B cell (primary cell): ENCODE measurements at regions not wholly inside any gene's neighbourhood (a gene's known extent, or its start where the extent isn't known, plus 50 kb on each side); places are given as distances from the start of the nearest gene placed in this dataset.

Experiments
- ATAC-seq: fragments of 200-7000 bp; cut with Tn5 transposase; one replicate; pipeline ENCODE4 v1.10.0; 2021; ENCODE audit warnings: low read depth, mild to moderate bottlenecking, moderate number of reproducible peaks, moderate library complexity
- CTCF ChIA-PET: fragments of 350-600 bp; sonication (Branson Sonifier 250); formaldehyde crosslinking; loops from one replicate; lab custom pipeline; 2021; ENCODE audit warnings: antibody characterized with exemption, inconsistent platforms; lab: Charles Lee
- POLR2A ChIA-PET: fragments of 350-600 bp; sonication (Branson Sonifier 250); formaldehyde crosslinking; loops from one replicate; lab custom pipeline; 2021; ENCODE audit warnings: antibody characterized with exemption; lab: Charles Lee
- DNase-seq: peaks from one replicate; pipeline ENCODE4 v3.0.0; 2013
- H2AFZ ChIP-seq: 2 replicates; pipeline ENCODE4 v1.6.1; 2012; ENCODE audit warnings: mild to moderate bottlenecking, low read depth, low read length; ENCODE audit not compliant: insufficient read depth, poor library complexity, severe bottlenecking
- H3K27ac ChIP-seq, 2 donors: 1 replicate in 1 of 2; 2 replicates in 1 of 2; pipeline ENCODE4 v1.5.1; 2012 to 2013; ENCODE audit warnings: low read length in 2 of 2, mild to moderate bottlenecking in 2 of 2, moderate library complexity in 1 of 2
- H3K27me3 ChIP-seq, 4 experiments: fragments of 200-600 bp in 1 of 4; sonication (generic) in 1 of 4; replicated peaks in 1 of 4; 1 replicate in 2 of 4; 2 replicates in 2 of 4; pipeline versions ENCODE4 v1.6.1 to v1.7.0; 2013 to 2016; ENCODE audit warnings: low read length in 3 of 4, mild to moderate bottlenecking in 2 of 4, mixed read lengths in 1 of 4, moderate library complexity in 1 of 4; ENCODE audit not compliant: insufficient read depth in 4 of 4, control insufficient read depth in 3 of 4; ENCODE audit errors: control extremely low read depth in 1 of 4
- H3K36me3 ChIP-seq, 2 experiments: replicated peaks in 1 of 2; 1 replicate in 1 of 2; 2 replicates in 1 of 2; pipeline versions ENCODE4 v1.6.1 to v1.7.1; 2013; ENCODE audit warnings: low read length in 1 of 2; ENCODE audit not compliant: insufficient read depth in 2 of 2, control insufficient read depth in 1 of 2; ENCODE audit errors: control extremely low read depth in 1 of 2, extremely low read depth in 1 of 2
- H3K4me1 ChIP-seq, 2 donors: fragments of 200-600 bp in 1 of 2; sonication (generic) in 1 of 2; 1 replicate in 1 of 2; 2 replicates in 1 of 2; pipeline versions ENCODE4 v1.5.1 to v1.6.1; 2013 to 2017; ENCODE audit warnings: low read length in 2 of 2; ENCODE audit not compliant: control insufficient read depth in 2 of 2, insufficient read depth in 2 of 2
- H3K4me2 ChIP-seq: replicated peaks from 2 replicates; pipeline ENCODE3; 2012; ENCODE audit warnings: mild to moderate bottlenecking, low read depth, low read length; ENCODE audit not compliant: poor library complexity, severe bottlenecking
- H3K4me3 ChIP-seq, 5 experiments: fragments of 200-600 bp in 1 of 5; sonication (generic) in 1 of 5; 1 replicate in 3 of 5; 2 replicates in 2 of 5; pipeline versions ENCODE4 v1.5.1 to v1.7.0; 2011 to 2016; ENCODE audit warnings: low read length in 4 of 5, mild to moderate bottlenecking in 4 of 5, low read depth in 2 of 5, control low read depth in 1 of 5, moderate library complexity in 1 of 5; ENCODE audit not compliant: insufficient read depth in 1 of 5; ENCODE audit errors: control extremely low read depth in 1 of 5, extremely low read depth in 1 of 5
- H3K79me2 ChIP-seq: fragments of 200-600 bp; sonication (generic); one replicate; pipeline ENCODE4 v1.6.0; 2016; ENCODE audit warnings: low read length; ENCODE audit not compliant: control insufficient read depth, insufficient read depth
- H3K9ac ChIP-seq: fragments of 200-600 bp; sonication (generic); 2 replicates; pipeline ENCODE4 v1.6.1; 2017; ENCODE audit warnings: mild to moderate bottlenecking, low read length, moderate library complexity
- H3K9me3 ChIP-seq, 3 donors: one replicate each; pipeline versions ENCODE4 v1.6.1 to v1.7.1; 2013; ENCODE audit warnings: low read length in 2 of 3; ENCODE audit not compliant: control insufficient read depth in 2 of 3, insufficient read depth in 1 of 3; ENCODE audit errors: control extremely low read depth in 1 of 3
- H4K20me1 ChIP-seq: 2 replicates; pipeline ENCODE4 v1.6.0; 2012; ENCODE audit warnings: mild to moderate bottlenecking, low read length; ENCODE audit not compliant: insufficient read depth, control insufficient read depth, poor library complexity, severe bottlenecking
- H3K27ac Mint-ChIP-seq: one replicate; pipeline ENCODE4 v1.8.0; 2021; ENCODE audit warnings: mixed read lengths
- H3K27me3 Mint-ChIP-seq: one replicate; pipeline ENCODE4 v1.8.0; 2021; ENCODE audit warnings: mixed read lengths
- H3K4me1 Mint-ChIP-seq: one replicate; pipeline ENCODE4 v1.8.0; 2021; ENCODE audit warnings: mixed read lengths
- H3K4me3 Mint-ChIP-seq: one replicate; pipeline ENCODE4 v1.8.0; 2021; ENCODE audit warnings: mixed read lengths
- H3K9me3 Mint-ChIP-seq: one replicate; pipeline ENCODE4 v1.8.0; 2022; ENCODE audit warnings: mixed read lengths; ENCODE audit not compliant: insufficient read depth
- EZH2 ChIP-seq: IDR thresholded peaks from 2 replicates; pipeline ENCODE4 v1.6.1; 2012; ENCODE audit warnings: borderline replicate concordance, low read depth, mild to moderate bottlenecking, moderate library complexity, low read length; ENCODE audit not compliant: insufficient read depth, poor library complexity, severe bottlenecking
- WGBS: methylation state at CpG from one replicate; pipeline ENCODE4 v1.1.5; 2013; ENCODE audit warnings: missing lambda C conversion rate; ENCODE audit not compliant: insufficient coverage; 5-methylcytosine and 5-hydroxymethylcytosine counted together
- intact Hi-C: fragments of 100-400 bp; cut with micrococcal nuclease; formaldehyde crosslinking; loops from one replicate; pipeline ENCODE4 v1.10.0; 2022
- TF ChIP-seq, protein P1 (sequence below): fragments of 200-600 bp; IDR thresholded peaks from one replicate; pipeline ENCODE4 v1.8.0; 2022; ENCODE audit warnings: antibody characterized with exemption, mild to moderate bottlenecking

DNA sequence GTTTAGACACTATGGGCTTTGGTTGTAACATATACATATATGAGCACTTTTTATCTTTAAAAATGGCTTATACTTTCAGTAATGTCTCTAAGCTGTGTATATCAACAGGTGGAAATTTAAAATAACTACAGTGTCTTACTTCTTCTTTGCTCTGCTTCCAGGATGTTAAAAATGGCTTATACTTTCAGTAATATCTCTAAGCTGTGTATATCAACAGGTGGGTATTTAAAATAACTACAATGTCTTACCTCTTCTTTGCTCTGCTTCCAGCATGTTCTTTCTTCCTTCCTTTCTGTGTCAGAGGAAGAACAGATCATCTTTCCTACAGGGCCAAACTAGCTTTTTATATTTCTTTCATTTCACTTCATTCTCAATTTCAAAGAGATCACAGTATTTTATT, 689.6 kb downstream of the EPHA4 start:
- Histone ChIP-seq H3K27me3 (no peaks in the 10 kb centered on the region), H2AFZ (no peak overlapping the region), H3K4me2 (no peak overlapping the region), H3K4me3 (no peak overlapping the region), H3K27ac (no peak overlapping the region), H3K9ac (no peak overlapping the region), H3K36me3 (no peaks in the 10 kb centered on the region), H3K9me3 (peaks cover 0 to 2% (median 0%) of the 10 kb centered on the region in 3 donors), H3K79me2 (no peaks in the 10 kb centered on the region), H4K20me1 (no peaks in the 10 kb centered on the region), H3K4me1 (no peaks in the 10 kb centered on the region)
- Mint-ChIP-seq H3K4me1 (no peaks in the 10 kb centered on the region), H3K4me3 (no peak overlapping the region), H3K27me3 (no peaks in the 10 kb centered on the region), H3K9me3 (no peaks in the 10 kb centered on the region), H3K27ac (no peak overlapping the region)
- CTCF ChIA-PET: no interaction called here
- TF ChIP-seq EZH2: no peak
- TF ChIP-seq, protein P1, sequence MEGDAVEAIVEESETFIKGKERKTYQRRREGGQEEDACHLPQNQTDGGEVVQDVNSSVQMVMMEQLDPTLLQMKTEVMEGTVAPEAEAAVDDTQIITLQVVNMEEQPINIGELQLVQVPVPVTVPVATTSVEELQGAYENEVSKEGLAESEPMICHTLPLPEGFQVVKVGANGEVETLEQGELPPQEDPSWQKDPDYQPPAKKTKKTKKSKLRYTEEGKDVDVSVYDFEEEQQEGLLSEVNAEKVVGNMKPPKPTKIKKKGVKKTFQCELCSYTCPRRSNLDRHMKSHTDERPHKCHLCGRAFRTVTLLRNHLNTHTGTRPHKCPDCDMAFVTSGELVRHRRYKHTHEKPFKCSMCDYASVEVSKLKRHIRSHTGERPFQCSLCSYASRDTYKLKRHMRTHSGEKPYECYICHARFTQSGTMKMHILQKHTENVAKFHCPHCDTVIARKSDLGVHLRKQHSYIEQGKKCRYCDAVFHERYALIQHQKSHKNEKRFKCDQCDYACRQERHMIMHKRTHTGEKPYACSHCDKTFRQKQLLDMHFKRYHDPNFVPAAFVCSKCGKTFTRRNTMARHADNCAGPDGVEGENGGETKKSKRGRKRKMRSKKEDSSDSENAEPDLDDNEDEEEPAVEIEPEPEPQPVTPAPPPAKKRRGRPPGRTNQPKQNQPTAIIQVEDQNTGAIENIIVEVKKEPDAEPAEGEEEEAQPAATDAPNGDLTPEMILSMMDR: no peak
- intact Hi-C loops: no loop called here
- ATAC-seq: no peak
- DNase-seq: no peak
- POLR2A ChIA-PET: no interaction called here

DNA sequence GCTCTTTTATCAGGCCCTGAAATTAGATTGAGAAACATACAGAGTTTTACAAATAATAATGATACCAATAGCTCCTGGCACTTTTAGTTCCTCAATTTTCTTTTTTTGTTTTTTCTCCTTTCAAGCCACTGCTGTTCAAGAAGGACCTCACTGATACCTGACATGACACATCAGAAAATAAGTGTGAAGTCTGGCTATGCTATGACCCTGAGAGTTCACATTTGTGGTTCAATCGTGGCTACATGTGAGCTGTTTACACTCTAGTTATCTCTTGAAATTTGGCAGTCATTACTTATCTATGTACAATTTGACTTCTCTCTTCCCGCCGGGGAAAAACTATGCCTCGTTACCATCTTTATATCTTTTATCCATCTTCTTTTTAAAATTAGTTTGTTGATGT, 686.5 kb downstream of the EPHA4 start:
- no peak overlapping the region for H3K4me3 Mint-ChIP-seq
- no peak overlapping the region for H3K4me2 ChIP-seq
- DNase-seq (no peak), ATAC-seq (no peak)
- TF ChIP-seq, protein P1: no peak
- no peak for TF ChIP-seq EZH2
- H3K27ac Mint-ChIP-seq: no peak overlapping the region
- no peak overlapping the region for H3K4me3 ChIP-seq
- WGBS: no CpG with 5 or more reads among the region's 4 CpGs
- H3K27me3 Mint-ChIP-seq: peaks cover 8% of the 10 kb centered on the region
- H3K9me3 Mint-ChIP-seq: no peaks in the 10 kb centered on the region
- no peak overlapping the region for H2AFZ ChIP-seq
- H3K27me3 ChIP-seq: no peaks in the 10 kb centered on the region
- H3K4me1 Mint-ChIP-seq: no peaks in the 10 kb centered on the region
- H4K20me1 ChIP-seq: no peaks in the 10 kb centered on the region
- no peak overlapping the region for H3K27ac ChIP-seq
- H3K9ac ChIP-seq: no peak overlapping the region
- ChIA-PET POLR2A (no interaction called here), CTCF (no interaction called here)
- no peaks in the 10 kb centered on the region for H3K79me2 ChIP-seq
- intact Hi-C loops: no loop called here
- no peaks in the 10 kb centered on the region for H3K36me3 ChIP-seq
- H3K4me1 ChIP-seq: no peaks in the 10 kb centered on the region
- H3K9me3 ChIP-seq: peaks cover 0 to 2% (median 0%) of the 10 kb centered on the region in 3 donors
